GM12891 (cell line): ENCODE measurements at regions not wholly inside any gene's neighbourhood (a gene's known extent, or its start where the extent isn't known, plus 50 kb on each side); places are given as distances from the start of the nearest gene placed in this dataset.

Source experiments
- DNase-seq: peaks from one replicate; pipeline ENCODE4 v3.0.0; 2011; ENCODE audit warnings: low spot score; ENCODE audit not compliant: insufficient read length
- FAIRE-seq: peaks from 2 replicates; lab custom pipeline; 2011; peaks lifted over from hg19 to GRCh38; lab: Jason Lieb, UNC
- PAX5 ChIP-seq: IDR thresholded peaks from 2 replicates; pipeline ENCODE4 v1.6.1; 2011; ENCODE audit warnings: low read length, moderate library complexity, mild to moderate bottlenecking; ENCODE audit not compliant: insufficient read depth, severe bottlenecking
- POLR2A ChIP-seq: IDR thresholded peaks from 2 replicates; pipeline ENCODE4 v1.6.1; 2011; ENCODE audit warnings: low read depth, low read length, control low read depth
- POLR2AphosphoS5 ChIP-seq: IDR thresholded peaks from 2 replicates; pipeline ENCODE4 v1.6.1; 2011; ENCODE audit warnings: low read depth, low read length, control low read depth
- POU2F2 ChIP-seq: IDR thresholded peaks from 2 replicates; pipeline ENCODE4 v1.6.1; 2011; ENCODE audit warnings: low read depth, mild to moderate bottlenecking, control low read depth, low read length, moderate library complexity
- SPI1 ChIP-seq: IDR thresholded peaks from 2 replicates; pipeline ENCODE4 v1.6.1; 2011; ENCODE audit warnings: low read depth, low read length, control low read depth
- TAF1 ChIP-seq: IDR thresholded peaks from 2 replicates; pipeline ENCODE4 v1.6.1; 2011; ENCODE audit warnings: low read depth, low read length, control low read depth

- TF ChIP-seq POLR2AphosphoS5 (no peak), TAF1 (no peak), POLR2A (no peak), PAX5 (no peak), POU2F2 (no peak), SPI1 (no peak)
- FAIRE-seq (no peak), DNase-seq (no peak)
Measured at GRCh38 chr14:104274806-104275205, 136.4 kb downstream of the KIF26A start.

GRCh38 chr14:104277416-104278213, 139.2 kb downstream of the KIF26A start:
- no peak for FAIRE-seq
- DNase-seq: no peak
- no peak for TF ChIP-seq SPI1
- no peak for TF ChIP-seq PAX5
- TF ChIP-seq POLR2A: no peak
- no peak for TF ChIP-seq POLR2AphosphoS5
- no peak for TF ChIP-seq POU2F2
- no peak for TF ChIP-seq TAF1

DNA sequence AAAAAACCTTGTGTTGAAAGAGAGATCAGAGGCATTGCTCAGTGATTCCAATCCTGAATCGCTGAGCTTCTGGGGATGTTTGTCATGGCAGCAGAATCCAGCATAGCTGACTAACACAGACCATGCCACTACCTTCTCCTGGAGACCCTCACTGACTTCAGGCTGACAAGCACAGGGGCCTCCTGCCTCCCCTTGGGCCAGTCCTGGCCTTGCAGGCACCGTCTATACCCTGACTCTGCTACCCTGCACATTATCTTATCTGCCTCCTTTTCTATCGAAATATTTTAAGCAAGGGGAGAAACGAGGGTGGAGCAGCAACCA, 139.8 kb downstream of the KIF26A start:
- FAIRE-seq: no peak
- TF ChIP-seq PAX5: no peak
- TF ChIP-seq POLR2AphosphoS5: no peak
- TF ChIP-seq TAF1: no peak
- no peak for TF ChIP-seq SPI1
- TF ChIP-seq POU2F2: no peak
- TF ChIP-seq POLR2A: no peak
- DNase-seq: no peak

GRCh38 chr14:104280085-104280901, 141.9 kb downstream of the KIF26A start:
- no peak for TF ChIP-seq PAX5
- no peak for TF ChIP-seq POLR2A
- no peak for TF ChIP-seq POU2F2
- TF ChIP-seq POLR2AphosphoS5: no peak
- TF ChIP-seq SPI1: no peak
- no peak for TF ChIP-seq TAF1
- no peak for FAIRE-seq
- DNase-seq: no peak

DNA sequence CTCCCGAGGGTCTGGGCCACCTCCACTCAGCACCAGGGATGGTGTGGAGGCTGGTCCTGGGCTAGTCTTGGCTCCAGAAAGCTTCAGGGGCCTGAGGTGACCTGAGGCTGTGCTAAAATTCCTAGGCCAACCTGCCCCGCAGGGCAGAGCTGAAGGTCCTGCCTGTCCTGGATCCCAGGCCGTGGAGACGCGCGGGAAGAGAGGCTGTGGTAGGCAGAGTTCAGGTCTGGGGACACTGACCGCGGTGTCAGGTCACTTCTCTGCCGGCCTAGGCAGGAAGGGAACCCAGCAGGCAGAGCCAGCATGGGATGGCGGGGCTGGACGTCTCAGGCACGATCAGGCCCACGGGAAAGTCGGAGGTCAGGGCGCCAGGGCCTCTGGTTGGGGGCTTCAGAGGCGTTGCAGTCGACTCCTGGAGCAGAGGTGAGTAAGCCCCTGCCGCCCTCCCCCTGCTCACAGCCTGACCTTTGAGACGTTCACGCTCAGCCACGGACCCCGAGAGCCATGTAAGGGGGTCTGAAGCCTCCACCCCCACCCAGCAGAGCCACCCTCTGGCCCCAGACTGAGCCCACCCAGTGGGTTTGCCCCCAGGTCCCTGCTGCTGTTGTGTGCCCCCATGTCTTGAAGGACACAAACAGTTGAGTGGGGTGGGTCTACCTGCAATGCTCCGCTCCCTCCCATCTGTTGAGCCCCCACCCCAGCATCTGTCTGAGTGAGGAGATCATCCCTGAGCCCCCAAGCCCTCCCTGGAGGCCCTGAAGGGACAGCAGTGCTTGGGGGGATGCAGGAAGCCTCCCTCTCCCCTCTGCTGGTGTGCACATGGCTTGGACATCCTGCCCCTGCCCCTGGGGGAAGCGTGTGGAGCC, 142.7 kb downstream of the KIF26A start:
- FAIRE-seq (no peak), DNase-seq (no peak)
- no peak for TF ChIP-seq POLR2AphosphoS5
- TF ChIP-seq POLR2A: no peak
- no peak for TF ChIP-seq SPI1
- no peak for TF ChIP-seq TAF1
- TF ChIP-seq PAX5: no peak
- TF ChIP-seq POU2F2: no peak

- TF ChIP-seq POU2F2 (no peak), PAX5 (no peak), POLR2A (no peak), POLR2AphosphoS5 (no peak), TAF1 (no peak), SPI1 (no peak)
- DNase-seq (no peak), FAIRE-seq (no peak)
Measured at GRCh38 chr14:104281768-104282301, 143.4 kb downstream of the KIF26A start.

- FAIRE-seq (no peak), DNase-seq (no peak)
- no peak for TF ChIP-seq PAX5
- no peak for TF ChIP-seq POU2F2
- no peak for TF ChIP-seq POLR2A
- TF ChIP-seq SPI1: no peak
- TF ChIP-seq TAF1: no peak
- TF ChIP-seq POLR2AphosphoS5: no peak
Measured at GRCh38 chr14:104282332-104283196, 144.2 kb downstream of the KIF26A start.
